COLO668 (cell line): ENCODE measurements at regions not wholly inside any gene's neighbourhood (a gene's known extent, or its start where the extent isn't known, plus 50 kb on each side); places are given as distances from the start of the nearest gene placed in this dataset.

Experiments
- DNase-seq: peaks from one replicate; lab custom pipeline; 2025; ENCODE audit not compliant: unreplicated experiment; lab: John Stamatoyannopoulos, UW

DNA sequence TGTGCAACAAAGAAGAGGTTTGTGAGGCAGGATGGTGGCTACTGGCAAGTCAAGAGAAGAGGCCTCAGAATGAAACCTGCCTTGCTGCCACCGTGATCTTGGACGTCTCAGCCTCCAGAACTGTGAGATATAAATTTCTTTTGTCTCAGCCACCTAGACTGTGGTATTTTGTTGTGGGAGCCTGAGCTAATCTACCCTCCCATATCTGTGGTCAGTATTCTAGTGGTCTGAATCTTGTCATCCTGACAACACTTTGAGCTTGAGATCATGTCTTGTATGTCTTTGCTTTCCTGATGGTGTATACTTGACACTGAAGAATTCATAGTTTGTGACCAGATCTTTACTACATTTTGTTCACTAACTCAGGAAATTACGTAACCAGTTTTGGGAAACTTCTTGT lies 240.6 kb upstream of the GOLIM4 start:
- DNase-seq, result no peak

DNA sequence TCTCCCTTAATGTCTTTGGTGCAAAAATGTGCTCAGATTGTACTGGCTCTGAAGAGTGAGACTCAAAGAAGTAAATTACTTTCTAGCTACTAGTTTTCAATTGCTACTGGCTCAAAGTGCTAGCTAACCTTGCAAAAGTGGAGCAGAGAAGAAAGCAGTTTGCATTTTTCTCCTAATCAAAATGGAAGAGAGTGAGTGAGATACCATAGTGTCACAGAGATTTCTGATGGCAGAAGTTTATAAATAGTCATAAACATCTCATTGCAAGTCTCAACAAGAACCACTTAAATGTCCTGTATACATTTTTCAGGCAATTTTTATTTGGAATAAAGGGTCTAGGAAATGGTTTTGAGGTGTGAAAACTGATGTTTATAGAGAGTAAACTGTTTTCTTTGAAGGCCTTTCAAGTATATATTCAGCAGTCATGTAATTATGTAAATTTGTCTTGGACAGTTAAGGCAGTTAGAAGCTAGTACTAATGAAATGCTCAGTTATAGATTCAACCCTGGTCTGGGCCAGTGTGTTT lies 237.7 kb upstream of the GOLIM4 start:
- DNase-seq, result no peak

DNA sequence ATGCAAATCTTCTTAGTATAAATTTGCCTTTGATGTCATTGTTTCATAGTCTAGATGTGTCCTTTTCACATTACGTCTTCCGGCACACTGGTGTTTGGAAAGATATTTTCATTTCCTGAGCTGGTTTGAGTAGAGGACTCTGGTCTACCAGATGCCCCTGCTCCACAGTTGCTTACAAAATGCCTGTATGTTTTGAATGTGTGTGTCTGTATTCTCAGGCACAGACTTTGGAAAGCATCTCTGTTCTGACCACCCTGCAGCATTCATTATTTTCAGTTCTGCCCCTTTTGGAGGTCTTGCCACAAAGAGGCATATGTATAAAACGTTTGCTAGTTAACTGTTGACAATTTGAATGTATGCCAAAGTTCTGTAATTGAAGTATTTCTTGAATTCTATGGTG lies 236.0 kb upstream of the GOLIM4 start:
- DNase-seq, result no peak

DNA sequence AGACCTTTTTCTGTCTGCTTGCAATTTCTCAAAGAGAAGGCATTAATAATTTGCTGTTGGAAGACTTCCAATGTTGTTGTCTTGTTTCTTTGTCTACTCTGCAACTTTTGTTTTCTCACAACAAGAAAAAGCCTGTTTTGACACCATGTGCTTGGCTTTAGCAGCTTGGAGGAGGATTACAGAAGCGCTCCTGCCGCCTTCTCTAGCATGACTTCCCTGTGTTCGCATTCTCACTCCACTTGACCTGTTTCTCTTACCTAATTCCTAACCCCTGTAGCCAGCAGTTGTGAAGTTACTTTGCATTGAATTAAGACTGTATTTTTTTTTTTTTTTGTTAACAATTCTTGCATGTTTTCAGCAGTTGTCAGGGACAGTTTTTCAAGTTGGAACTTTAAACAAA lies 235.3 kb upstream of the GOLIM4 start:
- DNase-seq, result no peak

DNA sequence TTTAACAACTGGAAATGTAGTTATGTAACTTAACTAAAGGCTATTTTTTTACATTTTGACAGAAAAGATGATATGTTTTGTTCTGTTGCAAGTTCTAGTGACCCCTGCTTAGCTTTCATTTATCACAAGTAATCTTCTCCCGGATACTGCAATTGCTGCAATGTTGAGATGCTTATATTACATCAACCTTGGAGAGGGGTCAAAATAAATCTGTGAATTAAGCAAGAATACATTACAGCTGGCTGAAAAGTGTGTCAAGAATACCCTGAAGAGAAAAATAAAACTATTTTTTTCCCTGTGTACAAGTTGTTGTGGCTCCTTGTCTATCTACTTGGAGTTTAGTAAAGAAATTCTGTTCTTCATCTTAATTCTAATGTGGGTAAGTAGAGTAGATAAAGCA lies 232.1 kb upstream of the GOLIM4 start:
- no peak for DNase-seq

DNA sequence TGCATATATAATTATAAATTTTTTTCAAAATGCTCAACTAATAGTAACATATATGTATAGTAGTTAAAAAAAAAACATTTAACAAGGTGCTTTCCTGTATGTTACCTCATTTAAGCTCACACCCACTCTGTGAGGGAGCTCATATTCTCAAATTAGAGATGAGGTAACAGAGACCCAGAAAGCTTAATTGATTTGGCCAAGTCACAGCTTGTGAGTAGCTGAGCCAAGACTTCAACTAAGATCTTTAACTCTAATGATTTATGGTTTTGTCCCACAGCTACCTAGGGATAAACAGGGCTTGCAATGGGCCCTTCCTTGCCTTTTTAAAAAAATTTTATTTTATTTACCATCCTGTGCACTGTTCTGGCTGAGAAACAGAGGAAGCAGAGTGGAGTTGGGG lies 230.0 kb upstream of the GOLIM4 start:
- DNase-seq, result no peak

DNA sequence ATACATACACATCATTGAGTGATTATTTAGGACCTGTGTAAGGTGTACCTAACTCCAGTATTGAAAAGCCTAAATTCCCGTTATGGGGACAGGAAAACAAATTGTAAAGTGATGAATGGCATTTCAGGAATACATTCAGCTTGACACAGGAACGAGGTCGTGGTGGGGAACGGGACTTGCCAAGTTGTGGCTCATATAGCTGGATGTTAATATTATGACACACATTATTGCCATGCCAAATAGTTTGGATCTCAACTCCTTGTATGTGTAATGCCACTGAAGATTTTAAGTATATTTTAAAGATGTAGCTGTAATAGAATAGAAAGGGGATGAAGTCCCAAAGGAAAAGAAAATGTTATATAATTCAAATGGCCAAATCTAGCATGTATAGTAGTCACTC lies 227.2 kb upstream of the GOLIM4 start:
- DNase-seq, result no peak

DNA sequence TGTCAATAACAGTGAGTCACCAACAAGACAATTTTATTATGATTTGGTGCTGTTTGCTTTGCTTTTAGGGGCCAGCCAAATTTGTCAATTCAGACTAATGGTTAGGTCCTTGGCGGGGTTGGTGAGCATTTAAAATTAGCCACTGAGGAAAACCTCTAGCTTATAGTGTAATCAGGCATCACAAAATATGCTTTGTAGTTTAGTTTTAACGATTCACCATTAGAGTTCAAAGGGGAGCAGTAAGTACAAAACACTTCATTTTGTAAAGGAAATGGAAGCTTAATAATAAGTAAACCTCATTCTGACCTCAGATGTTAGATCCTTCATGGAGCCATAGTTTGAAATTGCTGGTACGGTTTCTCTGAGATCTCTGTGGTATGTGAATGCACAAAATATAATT lies 218.4 kb upstream of the GOLIM4 start:
- no peak for DNase-seq

DNA sequence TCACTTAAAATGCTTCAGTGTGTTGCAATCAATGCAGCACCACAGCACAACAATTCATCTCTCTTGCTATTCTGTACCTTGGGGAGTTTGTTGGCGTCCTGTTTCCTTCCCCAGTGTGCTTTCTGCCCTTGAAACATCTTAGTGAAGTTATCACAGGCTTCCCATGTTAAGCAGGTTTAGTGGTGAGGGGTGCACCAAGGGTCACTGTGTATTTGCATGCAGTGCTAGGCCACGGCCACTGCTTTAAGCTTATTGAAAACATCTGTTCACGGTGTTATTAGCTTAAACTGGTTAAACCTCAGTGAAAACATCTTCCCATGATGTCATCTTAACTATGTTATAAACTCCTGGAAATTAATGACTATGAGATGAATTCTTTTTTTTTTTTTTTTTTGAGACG lies 217.3 kb upstream of the GOLIM4 start:
- no peak for DNase-seq

DNA sequence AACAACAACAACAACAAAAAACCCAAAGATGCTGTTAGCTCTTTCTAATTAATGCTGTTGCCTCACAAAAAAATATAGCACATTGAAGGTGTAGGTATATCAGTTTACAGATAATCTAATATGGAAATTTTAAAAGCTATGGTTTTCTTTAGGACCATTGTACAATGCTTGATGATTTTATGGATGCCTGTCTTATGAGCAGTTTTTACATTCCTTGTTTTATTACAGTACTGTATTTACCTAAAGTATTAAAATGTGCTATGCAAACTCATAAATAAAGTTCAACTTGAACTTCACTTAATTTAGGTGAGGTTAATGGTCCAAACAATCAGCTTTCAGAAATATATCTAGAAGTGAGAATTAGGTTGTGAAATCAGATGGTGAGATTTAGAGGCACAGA lies 212.2 kb upstream of the GOLIM4 start:
- no peak for DNase-seq

DNA sequence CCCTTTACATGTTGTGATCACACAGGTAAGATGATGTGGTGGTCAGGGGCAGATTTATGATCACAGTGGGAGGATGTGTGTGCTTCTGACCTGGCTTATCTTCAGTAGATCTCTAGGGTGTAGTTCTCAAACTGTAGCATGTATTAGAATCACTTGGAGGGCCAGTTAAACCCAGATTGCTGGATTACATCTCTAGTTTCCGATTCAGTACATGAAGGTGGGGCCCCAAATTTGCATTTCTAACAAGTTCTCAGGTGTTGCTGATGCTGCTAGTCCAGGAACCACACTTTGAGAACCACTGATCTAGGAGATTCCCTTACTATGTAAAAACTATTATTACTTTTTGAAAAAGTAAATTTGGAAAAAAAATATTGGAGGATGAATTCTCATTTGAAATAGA lies 199.3 kb upstream of the GOLIM4 start:
- no peak for DNase-seq

DNA sequence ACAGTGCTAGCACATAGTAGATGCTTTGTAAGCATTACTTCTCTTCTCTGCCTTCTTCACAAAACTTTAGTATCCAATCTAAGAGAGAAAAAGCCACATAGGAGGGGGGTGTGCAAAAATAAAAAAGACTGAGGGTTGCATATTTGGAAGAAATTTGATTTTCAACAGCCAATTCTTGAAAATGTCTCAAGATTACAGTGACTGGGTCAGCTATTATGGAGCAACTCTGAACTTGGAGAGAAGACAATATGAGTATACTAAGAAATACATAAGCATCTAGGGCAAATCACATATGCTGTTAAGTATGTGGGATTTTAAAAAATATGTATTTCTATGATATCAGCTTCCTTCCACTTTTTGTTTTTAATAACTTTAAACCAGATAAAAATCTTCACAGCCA lies 196.6 kb upstream of the GOLIM4 start:
- no peak for DNase-seq

DNA sequence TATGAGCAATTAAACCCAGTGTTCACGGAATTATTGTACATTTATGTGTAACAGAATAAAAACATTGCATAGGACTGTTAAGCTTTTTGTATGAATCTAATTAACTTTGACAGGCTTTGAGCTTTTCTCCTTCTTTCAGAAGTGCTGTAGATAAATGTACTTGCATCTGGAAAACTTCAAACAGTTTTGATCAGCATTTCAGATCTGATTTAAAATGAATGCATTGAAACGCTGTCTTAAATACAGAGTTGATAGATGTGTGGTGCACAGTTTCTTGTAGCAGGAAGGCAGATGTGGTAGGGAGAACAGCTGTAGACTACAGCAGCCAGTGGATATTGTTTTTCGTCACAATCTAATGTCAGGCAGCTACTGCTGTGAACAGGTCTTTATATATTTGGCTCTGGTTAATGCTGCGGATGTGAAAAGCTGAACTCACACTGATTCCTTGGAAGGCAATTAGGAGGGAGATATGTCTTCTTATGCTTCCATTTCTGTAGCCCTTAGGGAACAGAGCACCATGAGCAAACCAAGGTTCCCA lies 193.8 kb upstream of the GOLIM4 start:
- no peak for DNase-seq

DNA sequence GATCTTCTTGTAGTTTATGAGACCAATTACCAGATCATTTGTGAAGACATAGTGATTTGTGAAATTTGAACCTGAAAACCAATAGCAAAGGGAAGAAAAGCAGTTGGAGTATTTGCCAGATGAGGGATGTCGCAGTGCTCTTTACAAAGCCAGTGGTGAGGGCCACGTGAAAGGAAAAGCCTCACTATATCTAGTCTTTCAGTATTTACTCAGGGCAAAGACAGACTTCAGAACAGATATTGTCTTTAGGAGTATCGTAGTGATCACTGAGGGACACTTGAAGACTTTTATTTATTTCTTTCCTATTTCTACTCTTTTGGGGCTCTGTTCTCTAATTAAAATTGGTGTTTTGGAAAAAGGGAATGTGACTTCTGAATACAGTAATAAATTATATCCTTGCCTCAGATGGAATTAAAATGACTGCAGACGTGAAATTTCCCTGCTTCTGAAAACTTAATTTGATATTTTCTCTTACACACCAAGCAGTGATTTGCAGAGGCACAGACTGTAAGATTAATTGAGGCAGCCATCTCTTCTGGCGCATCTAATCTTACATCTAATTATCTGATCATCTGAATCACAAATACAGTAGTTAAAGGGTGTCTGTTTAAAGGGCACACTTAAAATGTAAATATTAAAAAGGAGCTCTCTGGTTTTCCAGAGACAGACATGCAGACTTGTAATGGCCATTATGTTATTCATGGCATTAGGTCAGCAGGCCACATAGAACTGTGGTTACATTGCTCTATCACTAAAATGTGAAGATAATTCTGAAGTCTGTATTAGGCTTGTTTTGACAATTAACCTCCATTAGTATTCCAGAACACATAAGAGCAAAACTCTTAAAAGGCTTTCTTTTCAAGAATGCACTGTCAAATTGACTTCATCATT lies 193.0 kb upstream of the GOLIM4 start:
- no peak for DNase-seq

DNA sequence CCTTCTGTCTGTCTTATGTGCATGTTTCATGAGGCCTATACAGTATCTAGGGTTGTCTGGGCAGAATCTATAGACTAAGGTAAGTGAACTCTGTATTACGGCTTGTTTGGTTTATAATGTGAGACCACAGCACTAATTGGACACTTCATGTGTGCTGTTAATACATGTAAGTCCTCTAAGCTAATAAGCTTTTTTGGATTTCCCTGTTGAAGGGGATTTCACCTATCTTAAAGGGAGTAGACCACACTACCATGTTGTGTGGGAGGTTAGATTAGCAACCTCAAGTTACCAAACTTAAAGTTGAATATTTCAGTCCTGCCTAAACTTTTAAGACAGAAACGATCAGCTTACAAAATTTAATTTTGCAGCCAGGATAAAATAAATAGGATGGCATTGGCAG lies 189.8 kb upstream of the GOLIM4 start:
- DNase-seq, result no peak

DNA sequence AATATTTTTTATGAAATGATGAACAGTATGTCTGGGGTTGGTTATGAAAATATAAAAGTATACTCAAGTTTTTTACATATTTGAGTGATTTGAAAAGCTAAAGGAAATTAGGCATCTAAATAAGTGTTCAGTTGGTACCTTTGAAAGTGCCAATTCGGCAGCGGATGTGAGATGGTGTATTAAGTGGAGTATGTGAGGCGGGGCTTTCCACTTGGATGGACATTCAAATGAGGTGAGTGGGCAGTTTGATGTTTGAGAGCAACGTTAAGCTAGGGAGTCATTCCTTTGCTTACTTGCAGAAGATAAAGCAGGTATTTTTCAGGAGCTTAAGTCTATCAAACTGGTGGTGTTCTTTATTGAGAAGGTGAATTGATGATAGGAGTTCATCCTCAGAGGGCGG lies 189.0 kb upstream of the GOLIM4 start:
- DNase-seq, result no peak

DNA sequence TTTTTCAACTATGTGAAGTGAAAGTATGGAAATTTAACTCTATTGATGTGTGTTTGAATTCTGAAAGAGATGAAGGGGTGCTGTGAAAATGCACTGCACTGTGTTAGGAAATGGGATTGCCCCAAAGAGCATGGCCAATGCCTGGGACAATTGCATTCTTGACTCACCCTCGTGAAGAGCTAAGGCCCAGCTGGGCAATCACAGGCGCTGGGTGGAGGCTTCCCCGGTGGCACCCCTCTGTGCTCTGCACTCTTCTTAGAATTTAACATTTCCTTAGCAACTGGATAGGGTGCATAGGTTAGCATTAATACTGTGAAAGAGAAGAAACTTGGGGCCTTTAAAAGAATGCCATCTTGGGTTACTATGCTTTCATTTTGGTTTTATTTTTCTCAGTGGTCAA lies 179.9 kb upstream of the GOLIM4 start:
- no peak for DNase-seq

DNA sequence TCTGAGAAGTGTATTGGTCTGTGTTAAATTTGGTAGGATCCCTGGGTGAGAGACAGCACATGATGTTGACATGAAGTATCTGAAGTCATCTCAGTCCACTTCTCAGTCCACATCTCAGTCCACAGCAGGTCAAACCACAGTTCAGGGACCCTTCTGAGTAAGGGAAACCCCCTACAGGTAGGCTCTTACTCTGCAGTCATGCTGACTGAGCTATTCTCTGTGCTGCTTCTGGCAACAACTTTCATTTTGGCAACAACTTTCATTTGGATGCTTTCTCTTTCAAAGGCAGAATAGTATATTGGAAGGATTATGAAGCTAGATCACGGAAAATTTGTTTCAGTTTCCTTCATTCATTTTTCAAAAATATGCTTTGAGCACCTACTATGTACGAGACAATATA lies 178.2 kb upstream of the GOLIM4 start:
- no peak for DNase-seq

DNA sequence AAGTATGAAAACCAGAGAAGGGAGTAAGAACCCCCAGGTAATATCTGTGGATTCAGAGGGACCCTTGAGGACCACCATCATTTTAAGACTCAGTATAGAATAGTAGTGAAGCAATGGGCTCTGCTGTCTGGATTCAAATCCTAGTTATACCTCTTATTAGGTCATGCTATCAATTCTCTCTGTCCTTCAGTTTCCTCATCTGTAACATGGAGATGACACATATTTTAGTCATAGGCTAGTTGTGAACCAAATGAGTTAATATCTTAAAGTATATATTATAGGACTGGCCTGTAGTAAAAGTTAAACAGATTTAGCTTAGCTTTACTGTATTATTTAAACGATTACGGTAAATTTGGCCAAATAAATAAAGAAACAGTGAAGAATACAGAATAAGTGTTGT lies 177.3 kb upstream of the GOLIM4 start:
- DNase-seq, result no peak

DNA sequence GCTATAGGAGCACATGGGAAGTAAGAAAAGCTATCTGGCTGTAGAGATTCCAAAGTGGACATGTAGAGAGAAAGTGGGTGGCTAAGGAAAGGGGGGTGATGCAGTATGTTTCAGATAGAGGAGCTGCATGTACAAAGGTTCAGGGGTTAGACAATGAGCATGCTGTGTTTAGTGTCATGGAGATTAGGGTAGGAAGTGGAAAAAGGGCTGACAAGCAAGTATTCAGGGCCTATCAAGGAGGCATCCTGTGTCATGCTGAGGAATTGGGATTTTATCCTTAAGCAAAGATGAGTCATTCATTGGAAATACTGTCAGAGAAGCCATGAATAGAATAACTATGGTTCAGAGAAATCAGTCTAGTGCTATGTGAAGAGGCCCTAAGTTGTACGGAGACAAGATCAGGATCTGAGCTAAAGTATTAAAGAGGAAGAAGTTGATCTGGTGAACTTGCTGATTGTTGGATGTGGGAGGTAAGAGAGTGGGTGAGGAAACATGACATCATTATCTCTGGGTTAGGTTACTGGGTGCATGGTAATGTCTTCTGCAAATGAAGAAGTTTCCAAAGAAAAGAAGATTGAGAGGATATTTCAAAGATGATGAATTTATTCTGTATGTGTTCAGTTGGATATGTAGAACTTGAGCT lies 176.7 kb upstream of the GOLIM4 start:
- DNase-seq, result no peak

DNA sequence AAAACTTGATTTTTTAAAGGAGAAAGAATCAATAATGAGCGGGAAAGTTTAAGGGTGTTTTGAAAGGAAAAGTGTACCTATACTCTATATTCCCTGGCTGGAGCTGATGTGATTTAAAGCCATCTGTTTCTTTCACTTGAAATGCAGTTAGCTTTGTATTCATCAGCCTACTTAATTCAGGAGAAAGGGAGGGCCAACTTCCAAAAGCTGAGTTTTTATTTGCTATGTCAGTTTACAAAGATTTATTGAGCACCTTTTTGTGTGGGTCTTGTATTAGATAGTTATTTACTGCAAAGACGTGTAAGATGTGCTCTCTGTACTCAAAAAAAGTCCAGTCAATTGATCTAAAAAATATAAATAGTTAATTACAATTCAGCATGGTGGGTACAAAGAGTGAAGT lies 176.2 kb upstream of the GOLIM4 start:
- DNase-seq, result no peak

DNA sequence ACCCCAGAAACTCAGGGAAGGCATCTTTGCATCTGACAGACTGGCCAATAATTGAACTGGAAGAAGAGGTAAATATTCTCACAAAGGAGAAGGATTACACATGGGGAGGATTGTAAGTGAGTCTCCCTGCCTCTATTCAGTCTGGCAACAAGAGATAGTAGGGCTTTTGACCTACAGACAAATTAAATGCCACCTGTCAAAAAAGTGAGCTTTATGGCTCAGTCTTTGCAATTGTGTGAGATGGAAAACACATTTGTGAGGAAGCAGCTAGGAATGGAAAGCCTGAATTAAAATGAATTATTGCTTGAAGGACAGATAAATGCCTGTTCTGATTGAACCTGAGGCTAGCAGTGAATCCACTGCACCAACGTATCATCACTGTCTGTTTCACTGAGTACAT lies 173.3 kb upstream of the GOLIM4 start:
- DNase-seq, result no peak
